ENCODE measurements at regions not wholly inside any gene's neighbourhood (a gene's known extent, or its start where the extent isn't known, plus 50 kb on each side); places are given as distances from the start of the nearest gene placed in this dataset.

DNA sequence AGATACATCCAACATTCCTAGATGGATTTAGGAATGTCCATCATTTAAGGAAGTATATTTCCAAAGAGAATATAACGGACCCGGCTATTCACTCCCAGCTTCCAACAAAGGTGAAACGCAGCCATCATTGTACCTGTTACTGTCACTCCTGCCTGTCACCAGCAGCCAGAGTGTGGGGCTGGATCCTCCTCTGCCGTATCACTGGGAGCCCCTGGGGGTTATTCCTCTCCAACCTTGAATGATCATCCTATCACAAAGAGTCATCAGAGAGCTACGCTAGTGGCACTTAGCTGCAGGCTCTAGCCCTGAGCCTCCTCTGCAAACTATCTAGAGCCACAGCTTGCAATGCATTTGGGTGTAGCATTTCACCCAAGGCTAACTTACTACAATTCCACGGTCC is 73.6 kb upstream of the NHSL1 start:
- TF ChIP-seq, protein P1, sequence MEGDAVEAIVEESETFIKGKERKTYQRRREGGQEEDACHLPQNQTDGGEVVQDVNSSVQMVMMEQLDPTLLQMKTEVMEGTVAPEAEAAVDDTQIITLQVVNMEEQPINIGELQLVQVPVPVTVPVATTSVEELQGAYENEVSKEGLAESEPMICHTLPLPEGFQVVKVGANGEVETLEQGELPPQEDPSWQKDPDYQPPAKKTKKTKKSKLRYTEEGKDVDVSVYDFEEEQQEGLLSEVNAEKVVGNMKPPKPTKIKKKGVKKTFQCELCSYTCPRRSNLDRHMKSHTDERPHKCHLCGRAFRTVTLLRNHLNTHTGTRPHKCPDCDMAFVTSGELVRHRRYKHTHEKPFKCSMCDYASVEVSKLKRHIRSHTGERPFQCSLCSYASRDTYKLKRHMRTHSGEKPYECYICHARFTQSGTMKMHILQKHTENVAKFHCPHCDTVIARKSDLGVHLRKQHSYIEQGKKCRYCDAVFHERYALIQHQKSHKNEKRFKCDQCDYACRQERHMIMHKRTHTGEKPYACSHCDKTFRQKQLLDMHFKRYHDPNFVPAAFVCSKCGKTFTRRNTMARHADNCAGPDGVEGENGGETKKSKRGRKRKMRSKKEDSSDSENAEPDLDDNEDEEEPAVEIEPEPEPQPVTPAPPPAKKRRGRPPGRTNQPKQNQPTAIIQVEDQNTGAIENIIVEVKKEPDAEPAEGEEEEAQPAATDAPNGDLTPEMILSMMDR (IDR thresholded peaks at IDR 0.05 in 4 of 5, conservative IDR thresholded peaks at IDR 0.05 in 1 of 5), result no peak
- TF ChIP-seq POLR2A (IDR thresholded peaks at IDR 0.05), result no peak
